WERI-Rb-1 (cell line): ENCODE measurements at regions not wholly inside any gene's neighbourhood (a gene's known extent, or its start where the extent isn't known, plus 50 kb on each side); places are given as distances from the start of the nearest gene placed in this dataset.

ENCODE experiments used
- DNase-seq: peaks from one replicate; pipeline ENCODE4 v3.0.0-alpha.2; 2020
- H3K27ac ChIP-seq: fragments of 250-450 bp; sonication (Bioruptor Pico); 2 replicates; pipeline ENCODE4 v1.5.1; 2020; ENCODE audit warnings: mild to moderate bottlenecking, moderate library complexity
- H3K27me3 ChIP-seq: fragments of 250-450 bp; sonication (Bioruptor Pico); 2 replicates; pipeline ENCODE4 v1.5.1; 2021; ENCODE audit warnings: mild to moderate bottlenecking, low read depth, moderate library complexity; ENCODE audit not compliant: insufficient read depth, severe bottlenecking
- H3K36me3 ChIP-seq: fragments of 250-450 bp; sonication (Bioruptor Pico); 2 replicates; pipeline ENCODE4 v1.5.1; 2020; ENCODE audit warnings: mild to moderate bottlenecking, moderate library complexity
- H3K4me3 ChIP-seq: 2 replicates; pipeline ENCODE4 v1.5.1; 2011; ENCODE audit warnings: low read depth, mild to moderate bottlenecking, control low read depth, low read length
- H3K9me3 ChIP-seq: fragments of 250-450 bp; sonication (Bioruptor Pico); 2 replicates; pipeline ENCODE4 v1.5.1; 2021; ENCODE audit warnings: mild to moderate bottlenecking, moderate library complexity; ENCODE audit not compliant: severe bottlenecking
- CTCF ChIP-seq: IDR thresholded peaks from 2 replicates; pipeline ENCODE4 v1.5.1; 2011; ENCODE audit warnings: low read depth, mild to moderate bottlenecking, control low read depth, inconsistent platforms, low read length

GRCh38 chr10:112005044-112005443 is 178.5 kb downstream of the GPAM start:
- H3K36me3 ChIP-seq = no peaks in the 10 kb centered on the region
- H3K4me3 ChIP-seq = no peak overlapping the region
- no peak for DNase-seq
- H3K27ac ChIP-seq = no peak overlapping the region
- no peak for TF ChIP-seq CTCF
- H3K27me3 ChIP-seq = no peaks in the 10 kb centered on the region
- no peaks in the 10 kb centered on the region for H3K9me3 ChIP-seq

- H3K4me3 ChIP-seq = no peak overlapping the region
- H3K27me3 ChIP-seq = no peaks in the 10 kb centered on the region
- H3K36me3 ChIP-seq = no peaks in the 10 kb centered on the region
- TF ChIP-seq CTCF = no peak
- H3K27ac ChIP-seq = no peak overlapping the region
- no peaks in the 10 kb centered on the region for H3K9me3 ChIP-seq
- DNase-seq = no peak
Observed at GRCh38 chr10:112006407-112006806, 177.2 kb downstream of the GPAM start.

- H3K36me3 ChIP-seq = no peaks in the 10 kb centered on the region
- no peak for DNase-seq
- no peak for TF ChIP-seq CTCF
- no peaks in the 10 kb centered on the region for H3K9me3 ChIP-seq
- no peak overlapping the region for H3K27ac ChIP-seq
- H3K4me3 ChIP-seq = no peak overlapping the region
- no peaks in the 10 kb centered on the region for H3K27me3 ChIP-seq
Observed at GRCh38 chr10:112006831-112007230, 176.7 kb downstream of the GPAM start.

- H3K27me3 ChIP-seq = no peaks in the 10 kb centered on the region
- H3K9me3 ChIP-seq = no peaks in the 10 kb centered on the region
- no peak for DNase-seq
- peak; percentile 14; the same call in 1 of the 2 replicates for TF ChIP-seq CTCF
- no peaks in the 10 kb centered on the region for H3K36me3 ChIP-seq
- no peak overlapping the region for H3K27ac ChIP-seq
- H3K4me3 ChIP-seq = no peak overlapping the region
Observed at GRCh38 chr10:112022196-112022595, 161.4 kb downstream of the GPAM start.

- H3K27ac ChIP-seq = no peak overlapping the region
- DNase-seq = no peak
- no peaks in the 10 kb centered on the region for H3K9me3 ChIP-seq
- H3K36me3 ChIP-seq = no peaks in the 10 kb centered on the region
- H3K4me3 ChIP-seq = no peak overlapping the region
- no peak for TF ChIP-seq CTCF
- no peaks in the 10 kb centered on the region for H3K27me3 ChIP-seq
Observed at GRCh38 chr10:112024079-112024478, 159.5 kb downstream of the GPAM start.

GRCh38 chr10:112025228-112025627 is 158.3 kb downstream of the GPAM start:
- no peaks in the 10 kb centered on the region for H3K27me3 ChIP-seq
- H3K36me3 ChIP-seq = no peaks in the 10 kb centered on the region
- no peak for DNase-seq
- H3K4me3 ChIP-seq = no peak overlapping the region
- H3K27ac ChIP-seq = no peak overlapping the region
- no peak for TF ChIP-seq CTCF
- peaks cover 3% of the 10 kb centered on the region for H3K9me3 ChIP-seq
